ENCODE measurements at regions not wholly inside any gene's neighbourhood (a gene's known extent, or its start where the extent isn't known, plus 50 kb on each side); places are given as distances from the start of the nearest gene placed in this dataset.

DNA sequence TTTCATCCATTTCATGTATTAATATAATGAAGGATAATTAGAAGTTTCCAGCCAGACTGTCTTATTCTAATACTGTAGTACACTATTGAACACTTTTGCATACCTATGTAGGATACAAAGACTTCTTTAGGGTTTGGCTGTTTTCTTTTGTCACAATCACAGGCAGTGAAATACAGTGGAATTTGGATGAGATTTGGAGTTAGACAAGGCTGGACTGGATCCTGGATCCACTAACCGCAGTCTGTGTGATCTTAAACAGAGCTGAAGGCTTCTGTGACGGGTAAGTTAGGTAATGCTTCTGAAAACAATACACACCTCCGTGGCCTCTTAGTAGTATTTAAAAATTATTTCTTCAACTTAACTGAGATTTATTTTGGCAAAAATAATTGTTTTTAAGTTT lies 1128.6 kb upstream of the CDH2 start:
- no peak for DNase-seq

DNA sequence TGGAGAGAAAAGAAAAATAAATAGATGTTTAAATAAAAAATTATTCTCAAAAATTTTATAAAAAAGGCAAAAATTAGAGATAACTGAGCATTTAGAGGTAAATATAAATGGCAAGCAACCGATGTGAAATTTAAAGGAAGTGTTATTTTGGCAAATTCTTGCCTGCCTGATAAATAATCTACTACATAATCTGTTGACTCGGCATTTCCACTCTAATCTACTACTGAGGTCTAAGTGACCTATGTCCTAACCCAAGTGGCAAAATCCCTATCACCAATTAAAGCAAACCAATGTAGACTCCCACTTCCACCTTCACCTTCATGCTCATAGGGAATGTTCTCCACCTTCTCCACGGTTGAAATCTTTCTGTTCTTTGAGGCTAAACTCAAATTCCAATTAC lies 1124.1 kb upstream of the CDH2 start:
- DNase-seq: no peak

DNA sequence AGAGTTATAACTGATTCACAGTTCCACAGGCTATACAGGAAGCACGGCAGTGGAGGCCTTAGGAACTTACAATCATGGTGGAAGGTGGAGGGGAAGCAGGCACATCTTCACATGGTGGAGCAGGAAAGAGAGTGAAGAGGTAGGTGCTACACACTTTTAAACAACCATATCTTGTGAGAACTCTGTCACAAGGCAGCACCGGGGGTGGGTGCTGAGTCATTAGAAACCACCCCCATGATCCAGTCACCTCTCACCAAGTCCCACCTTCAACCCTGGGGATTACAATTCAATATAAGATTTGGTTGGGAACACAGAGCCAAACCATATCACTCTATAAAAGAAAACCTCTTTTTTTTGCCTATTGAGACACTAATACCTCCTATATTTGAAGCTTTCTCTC lies 1108.5 kb upstream of the CDH2 start:
- DNase-seq: no peak

DNA sequence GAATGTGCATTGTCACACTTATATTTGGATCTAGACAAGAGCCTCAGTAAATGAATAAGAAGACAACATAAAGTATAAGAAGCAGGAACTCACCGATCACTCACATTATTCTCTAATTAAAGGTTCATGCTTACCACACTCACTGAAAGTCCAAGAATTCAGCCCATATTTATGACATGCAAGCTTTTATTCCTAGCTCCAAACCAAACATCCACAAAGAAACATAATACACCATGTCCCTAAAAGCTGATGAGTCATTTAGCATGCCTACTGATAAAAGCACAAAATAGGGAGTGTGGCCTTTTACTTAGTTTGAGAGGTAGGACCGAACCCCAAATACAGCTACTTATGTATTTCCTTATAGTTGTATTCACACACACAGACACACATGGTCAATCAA lies 1094.6 kb upstream of the CDH2 start:
- no peak for DNase-seq

DNA sequence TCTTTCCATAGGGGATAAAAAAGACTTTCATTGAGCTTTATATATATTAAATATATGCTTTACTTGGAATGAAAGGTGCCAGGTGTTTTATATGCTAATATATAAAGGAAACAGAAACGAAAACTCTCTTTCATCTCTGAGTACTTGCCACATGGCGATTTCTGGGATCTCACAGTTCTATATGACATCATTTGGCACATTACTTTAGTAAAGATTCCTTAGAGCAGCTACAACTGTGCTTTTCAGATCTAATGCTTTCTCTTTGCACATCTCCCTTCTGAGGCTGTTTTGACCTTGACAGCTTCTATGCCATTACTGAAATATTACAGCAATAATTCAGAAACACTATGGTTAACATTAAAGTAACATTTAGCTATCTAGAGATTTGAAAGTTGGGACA lies 1082.9 kb upstream of the CDH2 start:
- DNase-seq: no peak

DNA sequence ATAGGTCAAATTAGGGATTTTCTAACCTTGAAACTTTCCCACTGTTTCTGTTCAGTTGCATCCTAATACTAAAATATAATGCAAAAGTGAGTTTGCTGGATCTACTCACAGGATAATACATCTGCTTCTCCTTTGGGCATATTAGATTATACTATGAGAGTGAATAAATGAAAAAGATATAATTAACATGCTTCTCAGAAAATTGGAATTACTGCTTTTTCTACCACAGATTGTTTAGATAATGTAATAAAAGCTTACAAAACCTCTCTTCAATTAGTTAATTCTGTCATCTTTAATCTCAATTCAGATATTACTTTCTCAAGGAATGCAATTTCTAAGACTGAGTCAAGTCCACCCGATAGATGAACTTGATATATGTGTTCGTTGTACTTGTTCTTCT lies 1077.2 kb upstream of the CDH2 start:
- DNase-seq: no peak

DNA sequence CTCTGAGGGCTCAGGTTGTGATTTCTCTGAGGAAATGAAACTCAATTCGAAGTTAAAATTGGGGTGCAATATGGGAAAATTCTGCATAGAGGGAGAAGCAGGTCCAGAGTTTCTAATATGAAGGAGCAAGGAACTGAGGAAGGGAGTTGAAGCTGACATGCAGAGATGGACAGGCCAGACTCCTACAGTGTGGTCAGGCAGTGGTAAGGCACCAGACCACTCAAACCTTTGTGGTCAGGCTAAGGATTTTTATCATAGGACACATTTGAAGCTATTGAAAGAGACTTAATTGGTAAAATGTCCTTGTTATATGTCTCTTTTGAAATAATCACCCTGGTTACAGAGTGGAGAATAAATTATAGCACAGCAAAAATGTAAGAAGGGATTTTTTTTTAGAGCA lies 1074.8 kb upstream of the CDH2 start:
- DNase-seq: no peak

DNA sequence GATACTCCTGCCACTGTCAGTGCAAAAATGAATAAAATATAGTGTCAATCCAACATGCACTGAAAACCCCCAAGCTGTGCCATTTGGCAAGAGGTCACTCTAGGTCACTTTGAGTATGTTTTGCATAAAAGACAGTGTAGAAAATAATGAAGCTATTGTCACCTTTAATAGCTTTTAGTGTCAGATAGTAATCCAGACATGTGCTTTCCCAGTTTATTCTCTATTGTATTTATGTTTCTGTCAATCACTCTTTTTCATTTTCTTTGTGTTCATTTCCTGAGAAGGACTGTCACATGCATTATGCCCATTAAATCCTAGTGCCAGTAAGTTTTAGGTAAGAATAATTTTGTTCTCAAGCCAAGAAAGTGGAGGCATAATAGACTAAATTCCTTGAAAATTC lies 1073.9 kb upstream of the CDH2 start:
- no peak for DNase-seq

DNA sequence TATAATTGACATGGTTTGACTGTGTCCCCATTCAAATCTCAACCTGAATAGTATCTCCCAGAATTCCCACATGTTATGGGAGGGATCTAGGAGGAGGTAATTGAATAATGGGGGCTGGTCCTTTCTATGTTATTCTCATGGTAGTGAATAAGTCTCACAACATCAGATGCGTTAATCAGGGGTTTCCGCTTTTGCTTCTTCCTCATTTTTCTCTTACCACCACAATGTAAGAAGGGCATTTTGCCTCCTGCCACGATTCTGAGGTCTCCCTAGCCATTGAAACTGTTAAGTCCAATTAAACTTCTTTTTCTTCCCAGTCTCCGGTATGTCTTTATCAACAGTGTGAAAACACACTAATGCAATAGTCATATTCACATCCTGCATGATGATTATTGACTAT lies 1073.3 kb upstream of the CDH2 start:
- no peak for DNase-seq

DNA sequence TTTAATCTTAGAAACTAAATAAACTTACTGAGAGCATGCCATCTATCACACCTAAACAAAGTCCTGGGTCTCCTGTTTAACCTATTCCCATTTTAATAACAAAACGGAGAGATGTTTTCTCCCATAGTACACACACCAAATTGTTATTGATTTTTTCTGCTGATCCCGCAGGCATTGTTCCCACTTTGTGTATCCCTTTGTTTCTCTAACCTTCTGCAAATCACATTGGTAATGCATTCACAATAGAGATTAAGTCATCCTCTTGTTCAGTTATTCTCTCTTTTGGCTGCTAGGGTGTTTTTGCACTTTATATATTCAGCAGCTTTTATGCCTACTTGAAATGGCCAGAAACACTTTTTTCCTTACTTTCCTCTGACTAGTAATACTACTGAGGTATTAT lies 1071.9 kb upstream of the CDH2 start:
- DNase-seq: peak; percentile 78

DNA sequence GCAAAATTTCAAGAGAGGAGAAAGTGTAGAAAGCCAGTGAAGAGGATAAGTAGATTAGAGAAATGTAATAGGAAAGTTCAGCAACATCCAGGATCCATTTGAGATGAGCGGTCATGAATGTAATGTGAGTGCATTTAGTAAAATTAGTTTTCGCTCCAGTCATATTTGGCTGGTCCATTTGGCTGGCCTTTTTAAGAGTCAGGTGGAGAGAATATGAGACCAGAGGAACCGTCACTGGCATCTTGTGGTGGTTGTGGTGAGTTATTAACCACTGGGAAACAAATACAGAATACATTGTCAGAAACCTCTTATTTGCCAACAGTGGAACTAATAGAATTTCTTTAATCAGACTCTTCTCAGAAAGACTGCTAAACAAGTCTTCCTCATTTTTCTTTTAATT lies 1064.3 kb upstream of the CDH2 start:
- no peak for DNase-seq

DNA sequence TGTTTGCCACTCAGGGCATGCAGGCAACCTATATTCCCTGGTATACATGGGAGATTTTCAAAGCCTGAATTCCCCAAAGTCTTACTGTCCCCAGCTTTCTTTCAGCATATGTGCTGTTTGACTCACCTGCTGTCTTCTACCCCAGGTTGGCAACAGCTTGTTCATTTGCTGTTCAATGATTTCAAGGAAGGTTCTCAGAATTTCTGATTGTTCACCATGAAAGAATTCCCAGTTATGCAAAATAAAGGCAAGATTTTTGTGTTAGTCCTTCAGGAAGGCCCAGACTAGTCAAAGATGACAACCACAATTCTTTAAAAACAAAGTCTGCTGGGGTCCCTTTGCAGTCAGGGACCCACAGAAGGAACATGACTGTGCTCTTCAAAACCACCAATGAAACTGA lies 1057.8 kb upstream of the CDH2 start:
- DNase-seq: no peak

DNA sequence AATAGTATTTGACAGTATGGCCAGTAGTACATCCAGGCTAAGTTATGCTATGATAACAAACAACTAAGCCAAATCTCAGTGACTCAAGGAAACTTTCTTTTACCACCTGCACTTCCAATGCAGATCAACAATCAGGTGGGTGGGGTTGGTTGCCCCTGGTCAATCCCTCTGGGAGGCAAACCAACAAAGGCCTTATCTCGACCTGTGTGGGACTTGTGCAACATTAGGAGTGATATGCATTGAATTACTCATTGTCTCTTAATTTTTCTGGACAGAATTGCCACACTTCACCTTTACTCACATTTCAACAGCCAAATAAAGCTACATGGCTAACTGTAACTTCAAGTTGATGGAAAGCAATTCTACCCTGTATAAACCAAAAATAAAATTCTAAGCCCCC lies 1049.3 kb upstream of the CDH2 start:
- DNase-seq: no peak

DNA sequence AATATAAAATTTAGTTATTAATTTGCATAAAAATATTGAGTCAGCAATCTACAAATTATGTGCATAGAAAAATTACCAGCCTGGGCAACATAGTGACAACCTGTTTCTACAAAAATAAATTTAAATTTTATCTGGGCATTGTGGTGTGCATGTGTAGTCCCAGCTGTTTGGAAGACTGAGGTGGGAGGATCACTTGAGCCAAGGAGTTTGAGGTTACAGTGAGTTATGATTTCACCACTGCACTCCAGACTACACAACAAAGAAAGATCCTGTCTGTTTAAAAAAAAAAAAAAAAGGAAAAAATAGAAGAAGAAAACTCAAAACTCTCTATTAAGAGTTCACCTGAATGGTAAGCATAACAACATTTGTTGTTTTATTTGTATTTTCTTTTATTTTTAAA lies 1048.4 kb upstream of the CDH2 start:
- DNase-seq: no peak

DNA sequence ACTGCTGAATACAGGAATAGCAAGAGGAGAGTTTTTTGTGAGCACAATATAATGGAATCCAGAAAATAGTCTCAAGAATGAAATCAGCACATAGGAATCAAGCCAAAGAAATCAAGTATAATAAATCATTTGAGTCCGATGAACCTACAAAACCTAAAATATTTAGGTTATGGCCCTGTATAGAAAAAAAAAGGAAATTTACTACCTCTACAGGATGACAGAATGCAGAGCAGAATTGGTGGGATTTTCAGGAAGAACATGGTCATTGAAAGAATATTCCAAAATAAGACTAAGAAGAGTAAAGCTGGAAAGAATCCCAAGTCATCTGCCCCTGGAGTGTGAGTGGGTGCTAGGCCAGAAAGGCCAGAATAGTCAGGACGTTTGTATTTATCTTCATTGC lies 1041.2 kb upstream of the CDH2 start:
- DNase-seq: no peak

DNA sequence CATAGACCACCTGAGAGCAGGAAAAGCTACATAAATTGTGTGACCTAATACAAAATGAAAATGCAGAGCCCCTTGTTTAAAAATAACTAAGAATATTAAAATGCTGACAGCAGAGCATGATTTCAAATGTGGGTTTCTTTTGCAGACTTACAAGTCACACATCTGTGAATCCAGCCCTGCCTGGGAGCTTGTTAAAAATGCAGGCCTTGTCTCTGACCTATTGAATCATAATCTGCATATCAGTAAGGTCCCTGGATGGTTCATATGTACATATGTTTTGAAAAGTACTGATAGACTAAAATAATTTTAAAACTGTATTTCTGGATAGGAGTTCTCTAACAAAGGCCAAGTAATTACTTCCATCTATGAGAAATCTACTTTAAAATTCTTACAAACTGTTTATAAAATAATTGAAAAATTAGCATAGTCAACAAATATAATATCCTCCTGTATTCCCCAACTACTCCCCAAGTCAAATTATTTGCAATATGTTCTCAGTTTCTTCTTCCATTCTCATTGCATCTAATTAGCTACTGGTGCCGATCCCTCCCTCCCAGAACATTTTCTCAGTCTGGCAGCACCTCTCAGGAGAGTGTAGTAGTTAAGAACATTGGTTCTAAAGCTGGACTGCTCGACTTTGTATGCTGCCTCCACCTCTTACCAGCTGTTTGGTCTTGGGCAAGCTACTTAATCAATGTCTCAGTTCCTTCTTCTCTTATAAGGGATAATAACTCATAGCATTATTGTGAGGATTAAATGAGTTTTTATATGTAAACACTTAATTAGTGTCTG lies 1040.4 kb upstream of the CDH2 start:
- DNase-seq: no peak

DNA sequence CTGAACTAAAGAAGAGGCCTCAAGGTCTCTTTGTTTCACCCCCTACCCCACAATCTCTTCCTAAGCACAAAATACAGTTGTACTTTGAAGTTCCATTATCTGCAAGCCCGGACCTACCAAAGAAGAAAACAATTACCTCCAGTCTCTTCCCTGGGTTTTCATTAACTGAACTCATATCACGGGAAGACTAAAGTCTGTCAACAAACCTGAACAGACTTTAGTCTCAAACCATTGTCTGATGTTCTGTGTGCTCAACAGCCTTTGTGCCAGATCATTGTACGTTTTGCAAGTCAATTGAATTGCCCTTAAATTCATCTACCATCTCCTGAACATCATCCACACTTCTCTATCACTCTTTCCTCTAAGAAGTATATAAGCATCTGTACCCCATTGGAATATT lies 1021.9 kb upstream of the CDH2 start:
- DNase-seq: no peak

DNA sequence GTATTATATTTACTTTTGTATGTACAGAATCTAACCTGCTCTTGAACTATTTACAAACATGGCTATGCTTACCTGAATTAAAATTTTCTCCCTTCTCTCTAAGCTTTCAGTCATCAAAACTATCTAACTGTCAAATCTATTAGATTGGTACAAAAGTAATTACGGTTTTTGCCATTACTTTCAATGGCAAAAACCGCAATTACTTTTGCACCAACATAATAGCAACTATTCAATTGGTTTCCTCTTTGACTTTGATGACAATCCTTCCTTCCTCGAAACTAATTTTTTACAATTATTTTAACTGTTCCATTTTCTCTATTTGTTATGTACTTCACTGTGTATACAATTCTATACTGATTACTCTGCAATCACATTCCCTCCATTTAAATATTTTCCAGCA lies 1019.4 kb upstream of the CDH2 start:
- no peak for DNase-seq

DNA sequence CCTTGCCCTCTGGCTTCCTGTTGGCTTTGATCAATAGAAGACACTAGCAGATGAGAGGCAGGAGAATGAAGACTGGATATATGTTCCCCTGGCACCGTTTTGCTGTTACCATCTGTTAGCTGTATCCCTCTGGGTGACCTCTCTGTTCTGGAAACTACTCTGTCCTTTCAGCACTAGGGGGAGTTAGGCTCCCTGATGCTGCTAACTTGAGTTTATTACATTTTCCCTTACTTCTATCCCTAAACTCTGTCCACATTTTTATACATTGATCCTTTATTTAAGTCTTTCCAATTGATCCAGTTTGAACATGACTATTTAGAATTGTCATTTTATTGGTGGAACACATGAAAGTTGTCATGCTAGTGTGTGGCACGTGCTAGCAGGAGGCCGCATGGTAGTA lies 1014.3 kb upstream of the CDH2 start:
- DNase-seq: no peak

DNA sequence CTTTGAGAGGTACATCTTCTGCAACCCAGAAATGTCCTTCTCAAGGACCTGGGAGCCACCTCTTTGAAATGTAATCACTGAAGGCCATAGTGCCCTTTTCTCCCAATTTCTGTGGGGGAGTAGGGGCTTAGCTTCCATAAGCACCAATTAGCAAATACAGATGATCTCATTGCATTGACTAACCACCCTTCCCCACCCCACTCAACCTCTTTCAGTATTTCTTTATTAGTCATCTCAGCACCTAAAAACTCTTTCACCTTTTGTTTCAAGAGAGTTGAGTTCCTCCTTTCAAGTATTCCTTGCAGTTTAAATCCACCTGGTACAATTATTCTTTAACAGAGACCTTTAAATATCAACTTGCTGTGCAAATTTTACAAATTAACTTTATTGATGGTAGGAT lies 1011.8 kb upstream of the CDH2 start:
- DNase-seq: no peak

DNA sequence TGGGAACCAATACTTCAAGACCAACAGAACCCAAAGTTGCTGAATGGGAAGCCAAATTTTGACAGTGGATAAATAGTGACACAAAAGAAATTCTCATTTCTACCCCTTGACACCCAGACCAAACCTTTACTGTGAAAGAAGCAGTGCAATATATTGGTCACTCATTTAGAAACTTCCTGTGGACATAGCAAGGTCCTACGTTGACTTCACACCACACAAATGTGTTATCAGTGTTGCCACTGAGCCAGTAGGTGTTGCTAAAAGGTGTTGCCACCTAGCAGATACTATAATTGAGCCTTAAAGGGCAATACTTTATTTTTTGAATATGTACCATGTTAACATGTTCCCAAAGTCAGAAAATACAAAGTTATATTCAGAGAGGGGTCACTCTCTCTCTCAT lies 1008.9 kb upstream of the CDH2 start:
- DNase-seq: no peak

DNA sequence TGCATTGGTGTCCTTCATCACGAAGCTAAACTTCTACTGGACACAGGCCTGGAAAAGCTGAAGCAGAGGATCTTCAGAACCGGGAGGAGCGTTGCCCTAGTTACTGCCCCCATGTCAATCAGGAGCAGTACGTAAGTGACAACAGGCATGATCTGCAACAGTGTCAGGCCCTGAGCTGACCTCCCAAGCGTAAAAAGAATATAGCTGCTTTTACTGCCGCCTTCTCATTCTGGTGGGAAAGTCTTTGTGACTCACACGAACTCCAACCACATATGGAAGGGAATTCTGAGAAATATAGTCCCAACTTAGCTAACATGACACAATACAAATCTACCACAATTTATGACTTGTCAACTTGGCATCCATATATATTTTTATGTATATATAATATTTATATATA lies 1007.7 kb upstream of the CDH2 start:
- DNase-seq: no peak

DNA sequence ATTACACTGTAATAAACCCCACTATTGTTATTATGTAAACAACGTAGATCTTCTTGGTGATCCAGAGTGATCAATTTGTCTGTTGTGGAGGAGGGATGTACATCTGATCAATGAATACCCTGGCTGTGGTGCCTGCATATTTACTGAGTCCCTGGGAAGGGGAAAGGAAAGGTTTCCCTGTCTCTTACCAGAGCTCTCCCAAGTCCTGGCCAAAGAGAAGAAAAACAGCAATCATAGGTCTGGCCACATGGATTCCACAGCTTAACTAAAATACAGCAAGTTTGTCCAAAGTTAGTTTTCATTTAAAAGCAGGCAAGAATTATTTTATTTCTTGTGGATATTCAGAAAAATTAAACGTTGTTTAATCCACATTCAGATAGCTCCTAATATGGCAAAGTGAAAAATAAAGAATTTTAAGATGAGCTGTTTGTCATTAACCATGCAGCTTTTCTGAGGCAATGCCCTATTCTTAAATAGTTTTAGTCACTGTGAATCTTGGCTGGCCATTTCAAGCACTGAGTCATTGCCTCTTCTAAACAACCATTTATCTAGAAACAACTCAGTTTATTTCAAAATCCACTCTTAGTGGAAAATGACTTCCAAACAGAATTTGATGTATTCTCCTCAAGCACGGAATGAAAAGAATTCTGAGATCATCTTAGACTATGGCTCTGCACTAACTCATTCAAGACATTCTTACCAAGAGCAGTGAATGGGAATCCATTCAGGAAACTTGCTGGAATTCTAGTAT lies 1004.4 kb upstream of the CDH2 start:
- DNase-seq: no peak

DNA sequence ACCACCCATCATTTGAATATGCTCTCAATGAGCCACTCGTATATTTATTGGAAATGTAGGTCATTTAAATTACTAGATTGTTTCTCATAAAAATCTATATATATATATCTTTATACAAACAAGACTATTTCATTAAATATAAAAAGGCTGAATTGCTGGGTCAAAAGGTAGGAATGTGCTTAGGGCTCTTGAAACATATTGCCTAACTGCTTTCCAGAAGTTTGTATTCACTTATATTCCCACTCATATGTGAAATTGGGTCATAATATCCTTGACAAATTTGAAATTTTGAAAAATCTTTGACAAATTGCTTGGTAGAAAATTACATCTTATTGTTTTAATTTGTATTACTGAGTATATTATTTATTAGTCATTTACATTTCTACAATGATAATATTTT lies 999.8 kb upstream of the CDH2 start:
- DNase-seq: no peak

DNA sequence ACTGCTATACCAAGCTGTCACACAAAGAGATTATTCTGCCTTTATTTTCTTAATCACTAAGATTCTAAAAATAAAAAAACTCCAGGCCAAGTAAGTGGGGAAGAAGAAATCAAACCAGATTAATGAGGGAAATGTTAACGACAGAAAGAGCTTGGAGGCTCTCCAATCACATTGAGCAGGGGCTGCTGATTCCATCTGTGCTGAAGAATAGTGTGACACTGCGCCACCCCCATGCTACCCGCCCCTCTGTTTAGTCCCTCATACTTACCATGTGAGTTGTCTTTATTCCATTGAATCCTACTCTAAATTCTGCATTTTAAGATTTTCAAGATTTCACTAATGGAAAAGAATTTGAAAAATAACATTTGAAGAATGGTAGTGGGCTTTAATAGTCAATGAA lies 998.0 kb upstream of the CDH2 start:
- no peak for DNase-seq
